ENCODE measurements at regions not wholly inside any gene's neighbourhood (a gene's known extent, or its start where the extent isn't known, plus 50 kb on each side); places are given as distances from the start of the nearest gene placed in this dataset.

- TF ChIP-seq, protein P1, sequence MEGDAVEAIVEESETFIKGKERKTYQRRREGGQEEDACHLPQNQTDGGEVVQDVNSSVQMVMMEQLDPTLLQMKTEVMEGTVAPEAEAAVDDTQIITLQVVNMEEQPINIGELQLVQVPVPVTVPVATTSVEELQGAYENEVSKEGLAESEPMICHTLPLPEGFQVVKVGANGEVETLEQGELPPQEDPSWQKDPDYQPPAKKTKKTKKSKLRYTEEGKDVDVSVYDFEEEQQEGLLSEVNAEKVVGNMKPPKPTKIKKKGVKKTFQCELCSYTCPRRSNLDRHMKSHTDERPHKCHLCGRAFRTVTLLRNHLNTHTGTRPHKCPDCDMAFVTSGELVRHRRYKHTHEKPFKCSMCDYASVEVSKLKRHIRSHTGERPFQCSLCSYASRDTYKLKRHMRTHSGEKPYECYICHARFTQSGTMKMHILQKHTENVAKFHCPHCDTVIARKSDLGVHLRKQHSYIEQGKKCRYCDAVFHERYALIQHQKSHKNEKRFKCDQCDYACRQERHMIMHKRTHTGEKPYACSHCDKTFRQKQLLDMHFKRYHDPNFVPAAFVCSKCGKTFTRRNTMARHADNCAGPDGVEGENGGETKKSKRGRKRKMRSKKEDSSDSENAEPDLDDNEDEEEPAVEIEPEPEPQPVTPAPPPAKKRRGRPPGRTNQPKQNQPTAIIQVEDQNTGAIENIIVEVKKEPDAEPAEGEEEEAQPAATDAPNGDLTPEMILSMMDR (IDR thresholded peaks at IDR 0.05; ENCODE audit: low read depth, low read length, poor library complexity, severe bottlenecking) = no peak
- TF ChIP-seq EZH2phosphoT487 (IDR thresholded peaks at IDR 0.05; ENCODE audit: borderline replicate concordance, low read length) = no peak
Measured at GRCh38 chr13:105428811-105429210, 1106.7 kb downstream of the EFNB2 start.
